Testis (tissue), 2 donors: ENCODE measurements at regions not wholly inside any gene's neighbourhood (a gene's known extent, or its start where the extent isn't known, plus 50 kb on each side); places are given as distances from the start of the nearest gene placed in this dataset.

ENCODE experiments used
- DNase-seq: peaks from one replicate; pipeline ENCODE4 v3.0.0-alpha.2; 2019
- H3K27ac ChIP-seq, 2 donors: fragments of 200-600 bp; sonication (generic); one replicate each; pipeline ENCODE4 v1.5.1; 2019
- H3K27me3 ChIP-seq: fragments of 200-600 bp; sonication (generic); one replicate; pipeline ENCODE4 v1.5.1; 2019
- H3K36me3 ChIP-seq: fragments of 200-600 bp; sonication (generic); one replicate; pipeline ENCODE4 v1.5.1; 2017; ENCODE audit warnings: low read depth; ENCODE audit errors: missing control alignments
- H3K4me1 ChIP-seq: fragments of 200-600 bp; sonication (generic); one replicate; pipeline ENCODE4 v1.5.1; 2019
- H3K4me3 ChIP-seq, 2 donors: fragments of 200-600 bp; sonication (generic); one replicate each; pipeline ENCODE4 v1.5.1; 2017 to 2019
- H3K9me3 ChIP-seq: fragments of 200-600 bp; sonication (generic); one replicate; pipeline ENCODE4 v1.5.1; 2017
- CTCF ChIP-seq, 3 experiments: fragments of 450-650 bp in 2 of 3; fragments of 200-600 bp in 1 of 3; sonication (generic) in 1 of 3; IDR thresholded peaks; one replicate each; pipeline ENCODE4 v1.5.1; 2016 to 2019; ENCODE audit warnings: antibody characterized with exemption in 3 of 3, mild to moderate bottlenecking in 2 of 3, moderate library complexity in 1 of 3
- POLR2A ChIP-seq: fragments of 450-650 bp; IDR thresholded peaks from one replicate; pipeline ENCODE4 v1.6.1; 2017; ENCODE audit warnings: antibody characterized with exemption, mild to moderate bottlenecking, moderate library complexity
- WGBS, 2 donors: methylation state at CpG; one replicate each; pipeline ENCODE4 v1.1.5; 2018; 5-methylcytosine and 5-hydroxymethylcytosine counted together
- intact Hi-C: fragments of 100-400 bp; cut with DNase I; formaldehyde crosslinking; loops from one replicate; pipeline ENCODE4 v1.15.1; 2023; ENCODE audit warnings: low total_unique reads

DNA sequence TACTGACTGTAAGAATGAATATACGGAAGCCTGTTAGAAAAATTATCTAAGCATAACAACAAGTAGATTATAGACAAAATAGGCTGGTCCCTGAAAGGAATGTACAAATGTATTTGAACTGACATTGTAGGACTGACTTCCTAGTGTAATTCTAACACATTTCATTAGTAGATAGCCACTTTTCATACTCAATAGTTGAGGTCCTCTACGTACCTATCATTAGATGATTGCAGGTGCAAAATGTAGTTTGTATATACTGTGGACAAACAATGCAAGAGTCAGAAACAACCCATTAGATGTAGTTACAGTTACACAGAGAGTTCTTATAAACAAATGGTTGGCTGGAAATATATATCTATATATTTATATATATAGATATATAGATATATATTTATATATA lies 402.3 kb upstream of the SLITRK6 start:
- 30 to 37% methylated on average over 2 of the region's 2 CpGs for WGBS, 2 donors
- Histone ChIP-seq H3K4me3 (no peak overlapping the region), H3K27ac (no peak overlapping the region), H3K4me1 (no peaks in the 10 kb centered on the region), H3K27me3 (no peaks in the 10 kb centered on the region), H3K36me3 (no peaks in the 10 kb centered on the region), H3K9me3 (no peaks in the 10 kb centered on the region)
- intact Hi-C loops = no loop called here
- TF ChIP-seq POLR2A (no peak), CTCF (IDR thresholded peaks at IDR 0.05) (no peak)
- DNase-seq = no peak

- no peaks in the 10 kb centered on the region for H3K9me3 ChIP-seq
- DNase-seq = no peak
- H3K27me3 ChIP-seq = no peaks in the 10 kb centered on the region
- no peaks in the 10 kb centered on the region for H3K4me1 ChIP-seq
- TF ChIP-seq POLR2A (no peak), CTCF (IDR thresholded peaks at IDR 0.05) (no peak)
- no peaks in the 10 kb centered on the region for H3K36me3 ChIP-seq
- H3K4me3 ChIP-seq = no peak overlapping the region
- H3K27ac ChIP-seq = no peak overlapping the region
- intact Hi-C loops = no loop called here
- WGBS, 2 donors = 63 to 70% methylated on average over 1 of the region's 1 CpG
Measured at GRCh38 chr13:86193281-86193680, 394.1 kb upstream of the SLITRK6 start.

GRCh38 chr13:86188170-86188569 lies 389.0 kb upstream of the SLITRK6 start:
- H3K27ac ChIP-seq = no peak overlapping the region
- no peaks in the 10 kb centered on the region for H3K27me3 ChIP-seq
- TF ChIP-seq POLR2A (no peak), CTCF (IDR thresholded peaks at IDR 0.05) (no peak)
- H3K4me3 ChIP-seq = no peak overlapping the region
- H3K4me1 ChIP-seq = no peaks in the 10 kb centered on the region
- no peak for DNase-seq
- intact Hi-C loops = no loop called here
- 89 to 95% methylated on average over 4 of the region's 4 CpGs for WGBS, 2 donors
- no peaks in the 10 kb centered on the region for H3K36me3 ChIP-seq
- no peaks in the 10 kb centered on the region for H3K9me3 ChIP-seq

GRCh38 chr13:86185636-86186035 lies 386.4 kb upstream of the SLITRK6 start:
- intact Hi-C loops = no loop called here
- Histone ChIP-seq H3K4me1 (no peaks in the 10 kb centered on the region), H3K27me3 (no peaks in the 10 kb centered on the region), H3K36me3 (no peaks in the 10 kb centered on the region), H3K9me3 (no peaks in the 10 kb centered on the region), H3K27ac (no peak overlapping the region), H3K4me3 (no peak overlapping the region)
- TF ChIP-seq POLR2A (no peak), CTCF (IDR thresholded peaks at IDR 0.05) (no peak)
- no peak for DNase-seq
- WGBS, 2 donors = 70 to 79% methylated on average over 5 of the region's 5 CpGs

- WGBS, 2 donors = 85 to 91% methylated on average over 3 of the region's 3 CpGs
- Histone ChIP-seq H3K9me3 (no peaks in the 10 kb centered on the region), H3K4me1 (no peaks in the 10 kb centered on the region), H3K27me3 (no peaks in the 10 kb centered on the region), H3K36me3 (no peaks in the 10 kb centered on the region), H3K27ac (no peak overlapping the region), H3K4me3 (no peak overlapping the region)
- no peak for DNase-seq
- TF ChIP-seq CTCF (IDR thresholded peaks at IDR 0.05) (no peak), POLR2A (no peak)
- intact Hi-C loops = no loop called here
Measured at GRCh38 chr13:86185107-86185506, 385.9 kb upstream of the SLITRK6 start.
